OCI-LY1 (cell line): ENCODE measurements at regions not wholly inside any gene's neighbourhood (a gene's known extent, or its start where the extent isn't known, plus 50 kb on each side); places are given as distances from the start of the nearest gene placed in this dataset.

Source experiments
- H2AFZ ChIP-seq: fragments of 200-600 bp; sonication (generic), shearing (Covaris generic); 2 replicates; pipeline ENCODE4 v1.6.0; 2014; ENCODE audit warnings: antibody characterized with exemption, mild to moderate bottlenecking, low read length
- H3F3A ChIP-seq: fragments of 200-600 bp; sonication (generic), shearing (Covaris generic); 2 replicates; pipeline ENCODE4 v1.6.0; 2014; ENCODE audit warnings: mild to moderate bottlenecking, antibody characterized with exemption, low read length, moderate library complexity; ENCODE audit not compliant: insufficient read depth
- H3K27ac ChIP-seq: fragments of 200-600 bp; sonication (generic); 2 replicates; pipeline ENCODE4 v1.5.1; 2014; ENCODE audit warnings: low read length, mixed run types, mild to moderate bottlenecking, low read depth; ENCODE audit not compliant: poor library complexity, severe bottlenecking
- H3K27me3 ChIP-seq: fragments of 200-600 bp; sonication (generic); 2 replicates; pipeline ENCODE4 v1.6.0; 2014; ENCODE audit warnings: antibody characterized with exemption, mild to moderate bottlenecking, low read length, moderate library complexity; ENCODE audit not compliant: insufficient read depth
- H3K36me3 ChIP-seq: fragments of 200-600 bp; sonication (generic); 2 replicates; pipeline ENCODE4 v1.6.1; 2014; ENCODE audit warnings: mild to moderate bottlenecking, antibody characterized with exemption, low read length, moderate library complexity, mixed read lengths; ENCODE audit not compliant: insufficient read depth
- H3K4me1 ChIP-seq: fragments of 200-600 bp; sonication (generic); 2 replicates; pipeline ENCODE4 v1.5.1; 2014; ENCODE audit warnings: mild to moderate bottlenecking, low read length, moderate library complexity; ENCODE audit not compliant: insufficient read depth, severe bottlenecking
- H3K4me2 ChIP-seq: fragments of 200-600 bp; sonication (generic), shearing (Covaris generic); 2 replicates; pipeline ENCODE4 v1.6.1; 2014; ENCODE audit warnings: low read length
- H3K4me3 ChIP-seq: fragments of 200-600 bp; sonication (generic); 2 replicates; pipeline ENCODE4 v1.5.1; 2014; ENCODE audit warnings: low read length, low read depth, mild to moderate bottlenecking, mixed read lengths; ENCODE audit not compliant: poor library complexity, severe bottlenecking
- H3K79me2 ChIP-seq: fragments of 200-600 bp; shearing (Covaris generic); 2 replicates; pipeline ENCODE4 v1.6.1; 2016; ENCODE audit warnings: mixed run types, low read length, mixed read lengths; ENCODE audit not compliant: insufficient read depth
- H3K9ac ChIP-seq: fragments of 200-600 bp; sonication (generic), shearing (Covaris generic); 2 replicates; pipeline ENCODE4 v1.6.1; 2014; ENCODE audit warnings: mild to moderate bottlenecking, low read length, mixed read lengths
- H3K9me2 ChIP-seq: fragments of 200-600 bp; sonication (generic), shearing (Covaris generic); 2 replicates; pipeline ENCODE4 v1.6.1; 2014; ENCODE audit warnings: low read depth, mild to moderate bottlenecking, low read length, mixed read lengths
- H3K9me3 ChIP-seq: fragments of 200-600 bp; shearing (Covaris generic); 2 replicates; pipeline ENCODE4 v1.6.1; 2014; ENCODE audit warnings: low read length, mixed read lengths
- H4K20me1 ChIP-seq: fragments of 200-600 bp; sonication (generic), shearing (Covaris generic); 2 replicates; pipeline ENCODE4 v1.6.0; 2016; ENCODE audit warnings: mild to moderate bottlenecking, low read length; ENCODE audit not compliant: insufficient read depth
- CTCF ChIP-seq: fragments of 200-600 bp; sonication (generic), shearing (Covaris generic); IDR thresholded peaks from 2 replicates; pipeline ENCODE4 v1.5.1; 2017; ENCODE audit warnings: mild to moderate bottlenecking, antibody characterized with exemption, low read length, moderate library complexity, mixed read lengths
- EZH2 ChIP-seq: fragments of 200-600 bp; sonication (generic), shearing (Covaris generic); IDR thresholded peaks from 2 replicates; pipeline ENCODE4 v1.8.0; 2017; ENCODE audit warnings: borderline replicate concordance, mixed run types, mild to moderate bottlenecking, antibody characterized with exemption, low read length, moderate library complexity, mixed read lengths

GRCh38 chr10:2589196-2589595 lies 478.2 kb upstream of the PFKP start:
- Histone ChIP-seq H4K20me1 (no peaks in the 10 kb centered on the region), H3F3A (no peaks in the 10 kb centered on the region), H3K27me3 (no peaks in the 10 kb centered on the region), H3K4me2 (no peak overlapping the region), H3K9ac (no peak overlapping the region), H3K36me3 (no peaks in the 10 kb centered on the region), H3K27ac (no peak overlapping the region), H3K79me2 (no peaks in the 10 kb centered on the region), H3K9me2 (no peaks in the 10 kb centered on the region), H3K4me1 (no peaks in the 10 kb centered on the region), H3K4me3 (no peak overlapping the region), H3K9me3 (no peaks in the 10 kb centered on the region), H2AFZ (no peak overlapping the region)
- TF ChIP-seq EZH2 (no peak), CTCF (no peak)

GRCh38 chr10:2584385-2584784 lies 483.0 kb upstream of the PFKP start:
- Histone ChIP-seq H3K79me2 (no peaks in the 10 kb centered on the region), H3K4me3 (no peak overlapping the region), H3K9me2 (no peaks in the 10 kb centered on the region), H3K9me3 (no peaks in the 10 kb centered on the region), H2AFZ (no peak overlapping the region), H3K4me2 (no peak overlapping the region), H3K4me1 (no peaks in the 10 kb centered on the region), H3K9ac (no peak overlapping the region), H3F3A (no peaks in the 10 kb centered on the region), H3K27ac (no peak overlapping the region), H3K27me3 (no peaks in the 10 kb centered on the region), H3K36me3 (no peaks in the 10 kb centered on the region), H4K20me1 (no peaks in the 10 kb centered on the region)
- TF ChIP-seq CTCF (no peak), EZH2 (no peak)

GRCh38 chr10:2576892-2577291 lies 490.5 kb upstream of the PFKP start:
- no peak overlapping the region for H3K4me3 ChIP-seq
- no peaks in the 10 kb centered on the region for H3K79me2 ChIP-seq
- TF ChIP-seq CTCF (no peak), EZH2 (no peak)
- H2AFZ ChIP-seq, result no peak overlapping the region
- H3K4me1 ChIP-seq, result no peaks in the 10 kb centered on the region
- no peaks in the 10 kb centered on the region for H3K9me2 ChIP-seq
- no peaks in the 10 kb centered on the region for H3K27me3 ChIP-seq
- H3K27ac ChIP-seq, result no peak overlapping the region
- H3K36me3 ChIP-seq, result no peaks in the 10 kb centered on the region
- no peak overlapping the region for H3K4me2 ChIP-seq
- H3K9ac ChIP-seq, result no peak overlapping the region
- no peaks in the 10 kb centered on the region for H3K9me3 ChIP-seq
- no peaks in the 10 kb centered on the region for H3F3A ChIP-seq
- H4K20me1 ChIP-seq, result no peaks in the 10 kb centered on the region
